Panc1 (cell line): ENCODE measurements at regions not wholly inside any gene's neighbourhood (a gene's known extent, or its start where the extent isn't known, plus 50 kb on each side); places are given as distances from the start of the nearest gene placed in this dataset.

Experiments
- ATAC-seq: fragments of 200-7000 bp; cut with Tn5 transposase; 2 replicates; pipeline ENCODE4 v1.9.1; 2020; ENCODE audit warnings: mild to moderate bottlenecking, moderate library complexity
- BruUV-seq: library from RNA; stranded (reverse); fragments of 400-500 nt; replicated peaks from 2 replicates; lab custom pipeline; 2021; lab: Mats Ljungman, UMichigan
- CTCF ChIA-PET: fragments of 300-600 bp; sonication (Branson Sonifier 250); formaldehyde crosslinking; loops from one replicate; lab custom pipeline; 2022; ENCODE audit warnings: antibody characterized with exemption; lab: Charles Lee
- POLR2A ChIA-PET: fragments of 300-600 bp; sonication (Branson Sonifier 250); formaldehyde crosslinking; loops from one replicate; lab custom pipeline; 2022; ENCODE audit warnings: antibody characterized with exemption; lab: Charles Lee
- DNase-seq: peaks from one replicate; pipeline ENCODE4 v3.0.0-alpha.2; 2010; ENCODE audit warnings: low read depth, low spot score
- H3K27ac ChIP-seq: 2 replicates; pipeline ENCODE4 v1.5.1; 2011; ENCODE audit warnings: mild to moderate bottlenecking, low read length, inconsistent platforms
- H3K27me3 ChIP-seq: fragments of 200-500 bp; sonication (Bioruptor generic); 2 replicates; pipeline ENCODE4 v1.6.0; 2014; ENCODE audit warnings: low read length, inconsistent platforms; ENCODE audit not compliant: control insufficient read depth, insufficient read depth
- H3K36me3 ChIP-seq: fragments of 200-500 bp; sonication (Bioruptor generic); 2 replicates; pipeline ENCODE4 v1.5.1; 2014; ENCODE audit warnings: inconsistent platforms, mild to moderate bottlenecking, low read length, moderate library complexity; ENCODE audit not compliant: control insufficient read depth, insufficient read depth
- H3K4me1 ChIP-seq: 2 replicates; pipeline ENCODE4 v1.5.1; 2011; ENCODE audit warnings: inconsistent platforms, mild to moderate bottlenecking, low read length, moderate library complexity; ENCODE audit not compliant: control insufficient read depth, insufficient read depth
- H3K4me3 ChIP-seq, 2 experiments: 2 replicates each; pipeline ENCODE4 v1.5.1; 2011 to 2012; ENCODE audit warnings: low read depth in 2 of 2, low read length in 2 of 2, mild to moderate bottlenecking in 2 of 2, inconsistent platforms in 1 of 2, moderate library complexity in 1 of 2
- H3K9me3 ChIP-seq: fragments of 200-500 bp; sonication (Bioruptor generic); 2 replicates; pipeline ENCODE4 v1.5.1; 2014; ENCODE audit warnings: low read depth, mild to moderate bottlenecking, inconsistent platforms, low read length, moderate library complexity; ENCODE audit not compliant: control insufficient read depth, insufficient read depth
- CTCF ChIP-seq: fragments of 450-650 bp; IDR thresholded peaks from 2 replicates; pipeline ENCODE4 v1.5.1; 2017; ENCODE audit warnings: mild to moderate bottlenecking
- POLR2AphosphoS5 ChIP-seq: IDR thresholded peaks from 2 replicates; pipeline ENCODE4 v1.6.1; 2012; ENCODE audit warnings: mild to moderate bottlenecking, low read depth, low read length, moderate library complexity
- REST ChIP-seq, 2 experiments: IDR thresholded peaks; 2 replicates each; pipeline ENCODE4 v1.6.1; 2011 to 2012; ENCODE audit warnings: low read depth in 2 of 2, control low read depth in 1 of 2, low read length in 1 of 2, mild to moderate bottlenecking in 1 of 2, moderate library complexity in 1 of 2; ENCODE audit not compliant: insufficient read depth in 1 of 2
- SIN3A ChIP-seq: IDR thresholded peaks from 2 replicates; pipeline ENCODE4 v1.6.1; 2012; ENCODE audit warnings: low read depth, mild to moderate bottlenecking, low read length, moderate library complexity, borderline replicate concordance; ENCODE audit not compliant: insufficient read depth
- TCF7L2 ChIP-seq: IDR thresholded peaks from 2 replicates; pipeline ENCODE4 v1.6.1; 2011; ENCODE audit warnings: mild to moderate bottlenecking, low read depth, low read length, inconsistent platforms
- in situ Hi-C: cut with HindIII; loops from 2 replicates; pipeline ENCODE4 v1.10.0; 2016; ENCODE audit warnings: low sequenced_read_pairs, low pct_unique_long_range_greater_than_20kb
- intact Hi-C: fragments of 100-400 bp; cut with micrococcal nuclease; formaldehyde crosslinking; loops from one replicate; pipeline ENCODE4 v1.10.0; 2022; ENCODE audit not compliant: unreplicated experiment

- no TSS peak for BruUV-seq
- TF ChIP-seq TCF7L2 (no peak), POLR2AphosphoS5 (no peak), REST (IDR thresholded peaks at IDR 0.05; ENCODE audit: insufficient read depth in 1 of 2, low read depth in 2 of 2, low read length in 1 of 2) (no peak), CTCF (no peak), SIN3A (no peak)
- DNase-seq: no peak
- ATAC-seq: no peak
- H3K27ac ChIP-seq: no peak overlapping the region
- in situ Hi-C loops (no loop called here), intact Hi-C loops (no loop called here)
- H3K4me1 ChIP-seq: no peaks in the 10 kb centered on the region
- no peaks in the 10 kb centered on the region for H3K36me3 ChIP-seq
- H3K9me3 ChIP-seq: no peaks in the 10 kb centered on the region
- ChIA-PET CTCF (no interaction called here), POLR2A (no interaction called here)
- H3K4me3 ChIP-seq: no peak overlapping the region
- no peaks in the 10 kb centered on the region for H3K27me3 ChIP-seq
Observed at GRCh38 chr2:18063826-18064470, 185.5 kb downstream of the KCNS3 start.

- no peaks in the 10 kb centered on the region for H3K27me3 ChIP-seq
- POLR2A ChIA-PET: no interaction called here
- H3K27ac ChIP-seq: no peak overlapping the region
- in situ Hi-C loops (no loop called here), intact Hi-C loops (no loop called here)
- H3K4me1 ChIP-seq: no peaks in the 10 kb centered on the region
- ATAC-seq: no peak
- no peak for DNase-seq
- no peaks in the 10 kb centered on the region for H3K9me3 ChIP-seq
- CTCF ChIA-PET: no interaction called here
- no peak overlapping the region for H3K4me3 ChIP-seq
- BruUV-seq: no TSS peak
- no peaks in the 10 kb centered on the region for H3K36me3 ChIP-seq
- no peak for TF ChIP-seq CTCF
- TF ChIP-seq SIN3A: no peak
- TF ChIP-seq POLR2AphosphoS5: no peak
- TF ChIP-seq TCF7L2: no peak
- no peak for TF ChIP-seq REST (IDR thresholded peaks at IDR 0.05; ENCODE audit: insufficient read depth in 1 of 2, low read depth in 2 of 2, low read length in 1 of 2)
Observed at GRCh38 chr2:18062892-18063291, 184.4 kb downstream of the KCNS3 start.
